ENCODE measurements at regions not wholly inside any gene's neighbourhood (a gene's known extent, or its start where the extent isn't known, plus 50 kb on each side); places are given as distances from the start of the nearest gene placed in this dataset.

- no peak for DNase-seq
These were observed 182.5 kb upstream of the SERP2 start for GRCh38 chr13:44191103-44191502.

DNA sequence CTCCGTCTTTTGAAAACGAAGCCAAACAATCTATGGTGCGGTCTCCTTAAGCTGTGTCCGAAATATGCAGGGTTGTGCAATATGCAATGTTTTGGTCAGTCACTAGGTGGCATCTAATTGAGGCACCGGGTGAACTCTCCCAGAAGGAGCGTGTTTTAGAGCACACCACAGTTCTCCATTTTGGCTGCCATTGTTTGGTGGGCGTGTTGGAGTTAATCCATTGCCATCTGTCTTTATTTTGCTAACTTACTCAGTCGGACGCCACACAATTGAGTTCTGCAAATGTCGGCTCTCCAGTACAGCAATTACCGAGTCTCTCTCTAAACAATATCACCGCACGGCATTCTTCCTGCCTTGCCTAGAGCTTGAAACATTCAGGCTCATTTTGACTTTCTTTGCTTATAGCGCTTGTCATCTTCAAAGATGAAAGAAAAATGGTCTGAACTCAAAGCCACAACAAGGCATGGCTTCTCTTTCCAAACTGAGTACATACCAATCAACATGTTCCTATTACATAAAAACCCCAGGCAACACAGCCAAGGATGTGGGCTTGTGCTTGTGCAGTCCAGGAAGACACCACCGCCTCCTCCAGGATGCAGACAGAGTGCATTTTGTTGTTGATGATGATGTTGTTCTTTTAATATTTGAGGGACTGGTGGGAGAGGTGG lies 182.0 kb upstream of the SERP2 start:
- peak; percentile 77 for DNase-seq

DNA sequence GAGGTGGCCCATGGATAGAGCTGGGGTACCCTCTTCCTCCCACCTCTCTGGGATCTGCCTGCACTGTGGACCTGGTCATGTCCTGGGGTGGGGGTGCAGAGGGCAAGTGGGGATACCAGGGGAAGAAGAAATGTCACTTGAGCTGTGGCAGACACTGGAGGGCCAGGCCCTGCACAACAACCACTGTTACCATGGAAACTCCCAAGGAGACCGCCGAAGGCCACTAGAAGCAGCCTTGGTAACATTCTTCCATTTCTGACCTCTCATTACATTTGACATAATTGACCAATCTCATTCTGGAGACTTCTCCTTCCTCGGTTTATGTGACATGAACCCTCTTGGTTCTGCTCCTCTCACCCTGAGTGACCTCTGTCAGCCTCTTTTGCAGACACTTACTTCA lies 179.9 kb upstream of the SERP2 start:
- DNase-seq: no peak

- DNase-seq: no peak
These were observed 178.4 kb upstream of the SERP2 start for GRCh38 chr13:44195245-44195644.

DNA sequence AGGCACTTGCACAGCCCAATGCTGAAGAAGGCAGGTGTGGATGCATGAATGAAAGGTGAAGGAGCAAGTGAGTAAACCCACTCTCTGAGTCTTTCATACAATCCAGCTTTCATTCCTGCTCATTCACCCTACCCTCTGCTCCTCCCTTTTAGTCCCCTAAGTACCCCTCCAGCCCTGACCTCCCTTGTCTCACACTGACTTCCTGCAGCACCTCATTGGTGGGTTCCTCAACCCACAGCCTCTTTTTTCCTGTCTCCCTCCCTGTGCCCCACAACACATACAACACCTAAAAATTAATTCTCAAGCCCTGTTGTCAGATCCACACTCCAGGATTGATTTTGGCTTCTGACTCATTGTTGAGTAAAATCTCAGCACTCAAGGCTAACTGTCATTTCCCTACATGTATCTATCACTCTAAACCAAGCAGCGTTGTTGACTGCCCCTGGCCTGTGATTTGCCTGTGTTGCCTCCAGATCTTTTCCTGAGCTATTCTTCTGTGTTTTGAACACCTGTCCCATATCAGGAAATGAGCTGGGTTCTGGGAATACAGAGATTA lies 177.3 kb upstream of the SERP2 start:
- DNase-seq: no peak

DNA sequence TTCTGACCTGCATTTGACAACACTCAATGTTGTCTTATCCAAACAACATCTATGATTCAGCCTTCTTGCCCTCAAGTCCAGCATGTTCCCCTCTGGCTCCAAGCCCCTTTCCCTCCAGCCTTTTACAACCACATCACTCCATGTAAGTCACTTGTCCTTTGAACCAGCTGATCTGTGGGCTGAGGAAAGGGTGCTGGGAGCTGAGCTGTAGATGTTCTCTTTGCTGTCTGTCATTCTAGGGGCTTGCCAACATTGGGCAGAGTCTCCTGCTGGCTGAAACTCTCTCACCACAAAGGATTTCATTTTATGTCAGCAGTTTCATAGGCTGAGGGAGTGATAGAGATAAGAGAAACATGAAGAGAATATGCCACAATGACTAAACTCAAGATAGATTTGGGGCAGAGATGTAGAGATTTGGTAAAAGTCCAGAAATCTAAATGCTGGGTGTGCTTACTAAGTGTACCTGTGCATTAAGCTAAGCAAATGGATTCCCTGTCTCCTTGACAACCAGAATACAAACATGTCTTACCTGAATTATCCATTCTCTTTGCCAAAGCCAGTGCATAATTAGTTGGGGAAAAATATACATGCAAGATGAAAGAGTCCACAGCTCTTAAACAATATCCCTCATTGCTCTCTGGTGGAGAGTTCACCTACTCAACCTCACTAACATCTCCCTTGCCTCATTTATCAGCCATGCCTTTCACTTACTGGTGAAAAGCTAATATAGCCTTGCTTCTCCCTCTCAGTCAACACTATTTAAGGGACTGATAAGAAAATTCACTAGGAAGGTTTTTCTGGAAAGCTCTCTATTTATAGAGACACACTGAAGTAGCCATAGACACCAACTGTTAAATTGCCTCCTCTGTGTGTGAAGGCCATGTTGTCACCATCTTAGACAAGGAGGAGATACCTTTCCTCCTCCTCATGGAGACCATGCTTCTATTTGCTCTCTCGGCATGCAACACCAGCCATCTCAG lies 175.5 kb upstream of the SERP2 start:
- no peak for DNase-seq

DNA sequence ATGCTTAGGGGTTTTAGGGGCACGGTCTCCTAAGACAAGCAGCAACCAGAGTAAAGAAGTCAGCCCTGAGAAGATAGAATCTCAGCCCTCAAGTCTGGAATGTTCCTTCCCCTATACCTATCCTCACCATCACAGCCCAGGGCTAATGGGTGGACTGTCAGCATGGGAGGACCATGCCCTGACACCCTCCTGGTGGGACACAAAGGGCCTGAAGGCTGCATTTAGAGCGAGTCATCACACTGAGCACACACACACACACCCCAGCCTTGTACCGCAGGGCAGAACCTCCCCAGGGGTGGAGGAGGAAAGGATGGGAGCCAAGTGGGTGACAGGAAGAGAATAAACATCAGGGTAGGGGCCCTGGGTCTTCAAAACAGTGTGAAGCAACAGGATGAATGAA lies 174.8 kb upstream of the SERP2 start:
- DNase-seq: no peak

GRCh38 chr13:44199627-44200207 lies 173.9 kb upstream of the SERP2 start:
- peak; percentile 3 for DNase-seq

GRCh38 chr13:44206434-44206833 lies 167.2 kb upstream of the SERP2 start:
- DNase-seq: no peak

DNA sequence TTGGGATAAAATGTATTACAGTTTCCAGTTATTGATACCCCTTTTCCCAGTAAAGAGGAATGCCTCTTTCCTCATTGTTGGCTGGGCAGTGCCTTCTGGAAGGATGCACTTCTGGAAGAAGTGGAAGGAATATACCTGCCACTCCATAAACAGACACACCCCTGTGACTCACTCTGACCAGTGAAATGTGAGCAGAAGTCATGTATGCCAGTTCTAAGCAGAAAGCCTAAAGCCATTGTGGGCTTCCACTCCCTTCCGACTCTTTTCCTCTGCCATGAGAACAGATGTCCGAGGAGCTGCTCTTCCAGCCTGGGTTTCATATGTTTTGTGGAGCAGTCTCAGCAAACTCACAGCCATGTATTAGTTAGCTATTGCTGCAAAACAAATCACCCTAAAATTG lies 166.1 kb upstream of the SERP2 start:
- no peak for DNase-seq

- no peak for DNase-seq
These were observed 163.1 kb upstream of the SERP2 start for GRCh38 chr13:44210525-44210924.

DNA sequence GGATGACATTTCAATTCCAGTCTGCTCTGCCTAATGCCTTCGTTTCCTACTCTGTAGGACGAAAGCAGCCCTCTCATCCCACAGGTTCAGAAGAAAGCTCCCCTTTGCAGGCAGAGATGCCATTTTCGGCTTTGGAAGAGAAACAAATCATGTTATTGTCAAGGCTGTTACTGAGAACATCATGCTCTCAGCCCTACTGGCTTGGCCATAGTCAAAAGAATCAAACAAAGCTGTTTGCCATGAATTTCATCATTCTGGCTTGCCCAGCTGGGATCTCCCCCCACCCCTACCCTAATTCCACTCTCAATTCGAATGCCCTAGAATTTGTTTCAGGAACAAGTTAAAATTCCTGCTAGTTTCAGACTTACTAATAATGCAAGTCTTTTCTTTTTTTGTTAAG lies 162.3 kb upstream of the SERP2 start:
- peak; percentile 11 for DNase-seq

DNA sequence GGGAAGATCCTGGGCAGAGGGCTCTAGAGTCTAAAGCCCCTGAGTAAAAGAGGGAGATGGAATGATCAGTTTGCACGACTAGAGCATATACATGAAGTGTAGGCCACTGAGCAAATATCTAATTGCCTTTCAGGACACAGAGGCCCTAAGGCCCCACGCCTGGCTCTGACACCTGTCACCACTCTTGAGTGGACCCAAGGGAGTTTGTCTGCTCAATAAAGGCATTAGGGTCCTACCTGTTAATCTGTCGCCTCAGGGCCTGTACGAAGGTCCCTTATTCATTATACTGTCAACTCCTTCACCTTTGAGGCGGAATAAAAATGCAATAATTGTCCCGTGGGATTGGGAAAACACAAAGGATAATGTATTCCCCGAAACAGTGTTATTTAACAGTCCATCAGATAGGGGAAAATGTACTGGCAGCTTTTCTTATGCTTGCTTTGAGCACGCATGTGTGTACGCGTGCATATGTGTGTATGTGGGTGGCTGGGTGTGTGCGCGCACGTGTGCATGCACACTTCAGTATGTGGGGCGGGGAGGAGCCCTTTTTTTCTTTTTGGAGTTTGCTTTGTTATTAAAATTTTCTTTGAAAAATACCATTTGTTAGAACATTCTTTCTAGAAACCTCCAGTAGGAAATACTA lies 161.8 kb upstream of the SERP2 start:
- no peak for DNase-seq

GRCh38 chr13:44212633-44213396 lies 160.8 kb upstream of the SERP2 start:
- peak; percentile 89 for DNase-seq

- DNase-seq: no peak
These were observed 155.0 kb upstream of the SERP2 start for GRCh38 chr13:44218501-44219240.

DNA sequence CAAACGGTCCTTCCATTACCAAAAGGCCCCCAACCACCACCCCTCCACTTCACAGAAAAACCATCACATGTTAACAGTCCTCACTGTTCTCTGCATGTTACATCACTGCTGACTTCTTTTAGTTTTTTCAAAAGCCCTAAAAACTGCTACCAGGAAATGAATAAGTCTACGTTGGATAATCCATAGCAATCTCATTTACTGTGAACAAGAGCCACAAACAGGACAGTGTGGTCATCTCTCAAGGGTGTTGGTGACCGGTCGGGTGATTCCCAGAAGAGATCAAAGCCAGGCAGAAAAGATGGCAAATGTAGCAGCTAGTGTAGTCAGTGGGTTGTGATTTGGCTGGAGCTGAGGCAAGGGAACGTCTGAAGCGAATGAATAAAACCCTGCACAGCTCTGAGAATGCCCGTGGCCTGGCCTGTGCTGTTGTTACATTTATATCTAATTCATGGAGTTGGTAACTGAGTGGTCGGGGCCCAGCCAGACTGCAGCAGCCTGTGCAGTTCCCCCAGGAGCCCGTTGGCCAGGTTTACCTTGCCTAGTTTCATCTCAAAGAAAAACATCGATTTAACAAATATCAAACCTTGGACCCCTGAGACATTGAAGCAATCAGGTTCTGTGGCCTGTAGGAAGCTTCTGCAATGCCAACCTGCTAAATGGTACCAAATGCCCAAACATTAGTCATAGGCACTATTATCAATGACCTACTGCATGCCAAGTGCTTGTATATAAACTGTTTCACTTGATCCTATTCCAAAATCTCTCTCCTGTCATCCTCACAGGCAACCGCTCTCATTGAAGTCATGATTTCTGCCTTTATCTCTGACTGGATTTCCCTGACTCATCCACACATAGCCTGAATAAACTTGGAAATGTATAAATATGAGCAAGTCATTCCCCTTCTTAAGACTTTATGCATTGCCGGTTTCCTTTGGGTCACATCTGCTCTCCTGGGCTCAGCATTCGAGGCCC lies 153.8 kb upstream of the SERP2 start:
- peak; percentile 33 for DNase-seq

DNA sequence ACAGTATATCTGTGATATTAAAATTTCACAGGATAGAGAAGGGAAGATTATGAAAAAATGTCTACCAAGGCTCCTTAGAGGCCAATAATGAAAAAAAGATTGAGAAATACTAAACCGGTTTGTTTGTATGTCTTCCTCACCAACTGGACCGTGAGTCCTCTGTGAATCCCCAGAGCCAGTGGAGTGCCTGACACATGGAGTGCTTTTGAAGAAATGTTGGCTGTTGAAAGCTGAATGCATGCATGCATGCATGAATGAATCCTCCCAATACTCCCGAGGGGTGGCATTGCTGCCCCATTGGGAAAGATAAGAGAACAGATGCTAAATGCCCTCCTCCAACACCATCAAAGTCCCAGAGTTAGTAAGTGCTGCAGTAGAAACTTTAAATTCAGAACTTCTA lies 152.7 kb upstream of the SERP2 start:
- DNase-seq: no peak

GRCh38 chr13:44221657-44222056 lies 152.0 kb upstream of the SERP2 start:
- no peak for DNase-seq

DNA sequence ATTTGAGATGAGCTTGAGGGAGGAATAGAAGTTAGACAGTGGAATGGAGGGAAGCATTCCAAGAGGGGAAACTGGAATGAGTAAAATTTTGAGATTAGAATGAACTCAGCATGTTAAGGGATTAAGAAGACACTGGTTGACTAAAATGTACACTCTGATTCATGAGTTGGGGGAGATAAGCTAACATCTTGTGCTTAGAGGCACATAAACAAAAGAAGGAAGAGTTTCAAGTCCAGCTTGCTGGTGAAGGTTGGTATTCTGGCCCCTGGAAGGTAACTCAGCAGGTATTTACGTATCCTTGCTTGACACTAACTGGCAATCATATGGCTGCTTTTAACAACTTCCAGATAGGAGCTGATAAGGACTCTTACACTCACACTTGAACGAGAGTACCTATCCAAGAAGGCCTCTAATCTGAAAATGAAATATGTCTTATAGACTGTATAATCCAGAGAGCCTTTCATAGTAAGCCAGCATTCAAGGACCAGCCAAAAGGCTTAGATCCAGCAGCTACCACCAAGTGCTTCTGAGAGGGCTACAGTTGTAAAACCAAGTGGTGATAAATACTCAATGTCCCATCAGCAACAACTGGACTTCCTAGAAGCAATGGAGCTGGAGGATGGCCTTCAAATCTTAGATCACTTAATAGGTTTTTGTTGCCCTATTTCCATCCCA lies 149.7 kb upstream of the SERP2 start:
- DNase-seq: no peak

Measured in fibroblast of skin of abdomen (primary cell).